PC-3 (cell line): ENCODE measurements at regions not wholly inside any gene's neighbourhood (a gene's known extent, or its start where the extent isn't known, plus 50 kb on each side); places are given as distances from the start of the nearest gene placed in this dataset.

Experiments
- ATAC-seq: fragments of 200-7000 bp; cut with Tn5 transposase; 2 replicates; pipeline ENCODE4 v1.9.1; 2020; ENCODE audit warnings: mild to moderate bottlenecking, moderate library complexity
- BruUV-seq: library from RNA; stranded (reverse); fragments of 400-500 nt; replicated peaks from 2 replicates; lab custom pipeline; 2021; lab: Mats Ljungman, UMichigan
- CTCF ChIA-PET: fragments of 300-600 bp; sonication (Branson Sonifier 250); formaldehyde crosslinking; loops from one replicate; lab custom pipeline; 2022; ENCODE audit warnings: antibody characterized with exemption; lab: Charles Lee
- POLR2A ChIA-PET: fragments of 300-600 bp; sonication (Branson Sonifier 250); formaldehyde crosslinking; loops from one replicate; lab custom pipeline; 2022; ENCODE audit warnings: antibody characterized with exemption; ENCODE audit not compliant: unreplicated experiment; lab: Charles Lee
- DNase-seq: peaks from one replicate; pipeline ENCODE4 v3.0.0-alpha.2; 2015
- H2AFZ ChIP-seq: fragments of 300-600 bp; sonication (generic); 2 replicates; pipeline ENCODE4 v1.6.0; 2016; ENCODE audit warnings: antibody characterized with exemption, low read length
- H3F3A ChIP-seq: fragments of 300-600 bp; sonication (generic); one replicate; pipeline ENCODE4 v1.6.0; 2017; ENCODE audit warnings: antibody characterized with exemption, low read length, control low read depth, mild to moderate bottlenecking; ENCODE audit not compliant: unreplicated experiment
- H3K27ac ChIP-seq: fragments of 300-600 bp; sonication (generic); 2 replicates; pipeline ENCODE4 v1.5.1; 2016; ENCODE audit warnings: mild to moderate bottlenecking, low read length
- H3K27me3 ChIP-seq: fragments of 300-600 bp; sonication (generic); 2 replicates; pipeline ENCODE4 v1.6.1; 2016; ENCODE audit warnings: low read length, mixed read lengths
- H3K36me3 ChIP-seq: fragments of 300-600 bp; sonication (generic); 2 replicates; pipeline ENCODE4 v1.6.1; 2016; ENCODE audit warnings: low read depth, mixed run types, low read length, mixed read lengths
- H3K4me1 ChIP-seq: fragments of 300-600 bp; sonication (generic); 2 replicates; pipeline ENCODE4 v1.5.1; 2016; ENCODE audit warnings: low read length; ENCODE audit not compliant: insufficient read depth
- H3K4me2 ChIP-seq: fragments of 300-600 bp; sonication (generic); 2 replicates; pipeline ENCODE4 v1.6.0; 2016; ENCODE audit warnings: low read length
- H3K4me3 ChIP-seq: fragments of 300-600 bp; sonication (generic); 2 replicates; pipeline ENCODE4 v1.5.1; 2016; ENCODE audit warnings: mild to moderate bottlenecking, low read length, mixed read lengths
- H3K79me2 ChIP-seq: fragments of 300-600 bp; sonication (generic); 2 replicates; pipeline ENCODE4 v1.6.1; 2017; ENCODE audit warnings: low read length, mixed read lengths
- H3K9ac ChIP-seq: fragments of 300-600 bp; sonication (generic); 2 replicates; pipeline ENCODE4 v1.6.0; 2016; ENCODE audit warnings: mild to moderate bottlenecking, low read length
- H3K9me2 ChIP-seq: fragments of 300-600 bp; sonication (generic); replicated peaks from 2 replicates; pipeline ENCODE4 v1.6.1; 2016; ENCODE audit warnings: mixed run types, low read length, mixed read lengths
- H3K9me3 ChIP-seq: fragments of 300-600 bp; sonication (generic); 2 replicates; pipeline ENCODE4 v1.6.1; 2016; ENCODE audit warnings: low read length, mixed read lengths
- H4K20me1 ChIP-seq: fragments of 300-600 bp; sonication (generic); 2 replicates; pipeline ENCODE4 v1.6.1; 2016; ENCODE audit warnings: low read length, mixed read lengths
- EZH2 ChIP-seq: fragments of 300-600 bp; sonication (generic); IDR thresholded peaks from one replicate; pipeline ENCODE4 v1.6.1; 2017; ENCODE audit warnings: antibody characterized with exemption, mild to moderate bottlenecking, low read length; ENCODE audit not compliant: unreplicated experiment
- EZH2phosphoT487 ChIP-seq: fragments of 300-600 bp; sonication (generic); IDR thresholded peaks from 2 replicates; pipeline ENCODE4 v1.6.1; 2018; ENCODE audit warnings: mild to moderate bottlenecking, antibody characterized with exemption, low read length, borderline replicate concordance
- intact Hi-C: fragments of 100-400 bp; cut with micrococcal nuclease; formaldehyde crosslinking; loops from 2 replicates; pipeline ENCODE4 v1.9.0; 2023
- TF ChIP-seq, protein P1 (sequence below): fragments of 300-600 bp; sonication (generic); conservative IDR thresholded peaks from 2 replicates; pipeline ENCODE4 v1.5.1; 2017; ENCODE audit warnings: antibody characterized with exemption, low read depth, mild to moderate bottlenecking, low read length

- H3K27ac ChIP-seq = no peak overlapping the region
- no peak for TF ChIP-seq EZH2phosphoT487
- no peak for TF ChIP-seq EZH2
- TF ChIP-seq, protein P1, sequence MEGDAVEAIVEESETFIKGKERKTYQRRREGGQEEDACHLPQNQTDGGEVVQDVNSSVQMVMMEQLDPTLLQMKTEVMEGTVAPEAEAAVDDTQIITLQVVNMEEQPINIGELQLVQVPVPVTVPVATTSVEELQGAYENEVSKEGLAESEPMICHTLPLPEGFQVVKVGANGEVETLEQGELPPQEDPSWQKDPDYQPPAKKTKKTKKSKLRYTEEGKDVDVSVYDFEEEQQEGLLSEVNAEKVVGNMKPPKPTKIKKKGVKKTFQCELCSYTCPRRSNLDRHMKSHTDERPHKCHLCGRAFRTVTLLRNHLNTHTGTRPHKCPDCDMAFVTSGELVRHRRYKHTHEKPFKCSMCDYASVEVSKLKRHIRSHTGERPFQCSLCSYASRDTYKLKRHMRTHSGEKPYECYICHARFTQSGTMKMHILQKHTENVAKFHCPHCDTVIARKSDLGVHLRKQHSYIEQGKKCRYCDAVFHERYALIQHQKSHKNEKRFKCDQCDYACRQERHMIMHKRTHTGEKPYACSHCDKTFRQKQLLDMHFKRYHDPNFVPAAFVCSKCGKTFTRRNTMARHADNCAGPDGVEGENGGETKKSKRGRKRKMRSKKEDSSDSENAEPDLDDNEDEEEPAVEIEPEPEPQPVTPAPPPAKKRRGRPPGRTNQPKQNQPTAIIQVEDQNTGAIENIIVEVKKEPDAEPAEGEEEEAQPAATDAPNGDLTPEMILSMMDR = no peak
- no peaks in the 10 kb centered on the region for H3K36me3 ChIP-seq
- ChIA-PET CTCF (no interaction called here), POLR2A (no interaction called here)
- intact Hi-C loops = no loop called here
- DNase-seq (no peak), ATAC-seq (no peak)
- no peak overlapping the region for H3K9ac ChIP-seq
- no peaks in the 10 kb centered on the region for H3F3A ChIP-seq
- H3K4me2 ChIP-seq = no peak overlapping the region
- H3K9me2 ChIP-seq = no peaks in the 10 kb centered on the region
- BruUV-seq = no TSS peak
- no peaks in the 10 kb centered on the region for H3K79me2 ChIP-seq
- no peaks in the 10 kb centered on the region for H4K20me1 ChIP-seq
- no peak overlapping the region for H3K4me3 ChIP-seq
- no peaks in the 10 kb centered on the region for H3K27me3 ChIP-seq
- no peaks in the 10 kb centered on the region for H3K9me3 ChIP-seq
- no peaks in the 10 kb centered on the region for H3K4me1 ChIP-seq
- H2AFZ ChIP-seq = no peak overlapping the region
Measured at GRCh38 chr20:25145131-25145530, 50.4 kb upstream of the ENTPD6 start.
